Bronchial epithelial cell (primary cell): ENCODE measurements at regions not wholly inside any gene's neighbourhood (a gene's known extent, or its start where the extent isn't known, plus 50 kb on each side); places are given as distances from the start of the nearest gene placed in this dataset.

Source experiments
- DNase-seq: peaks from one replicate; pipeline ENCODE4 v3.0.0-alpha.2; 2010; ENCODE audit warnings: low read depth
- FAIRE-seq: peaks from 2 replicates; lab custom pipeline; 2011; peaks lifted over from hg19 to GRCh38; lab: Jason Lieb, UNC
- H3K27me3 ChIP-seq: 2 replicates; pipeline ENCODE4 v1.5.1; 2011; ENCODE audit warnings: low read length; ENCODE audit not compliant: control insufficient read depth, insufficient read depth
- H3K36me3 ChIP-seq: 2 replicates; pipeline ENCODE4 v1.5.1; 2011; ENCODE audit warnings: low read length; ENCODE audit not compliant: control insufficient read depth, insufficient read depth
- H3K4me3 ChIP-seq: 2 replicates; pipeline ENCODE4 v1.5.1; 2011; ENCODE audit warnings: mild to moderate bottlenecking, low read depth, low read length, control low read depth
- TF ChIP-seq, protein P1 (sequence below): IDR thresholded peaks from 2 replicates; pipeline ENCODE4 v1.5.1; 2011; ENCODE audit warnings: mild to moderate bottlenecking, moderate library complexity, low read length, control low read depth, inconsistent platforms; ENCODE audit not compliant: insufficient read depth, severe bottlenecking

DNA sequence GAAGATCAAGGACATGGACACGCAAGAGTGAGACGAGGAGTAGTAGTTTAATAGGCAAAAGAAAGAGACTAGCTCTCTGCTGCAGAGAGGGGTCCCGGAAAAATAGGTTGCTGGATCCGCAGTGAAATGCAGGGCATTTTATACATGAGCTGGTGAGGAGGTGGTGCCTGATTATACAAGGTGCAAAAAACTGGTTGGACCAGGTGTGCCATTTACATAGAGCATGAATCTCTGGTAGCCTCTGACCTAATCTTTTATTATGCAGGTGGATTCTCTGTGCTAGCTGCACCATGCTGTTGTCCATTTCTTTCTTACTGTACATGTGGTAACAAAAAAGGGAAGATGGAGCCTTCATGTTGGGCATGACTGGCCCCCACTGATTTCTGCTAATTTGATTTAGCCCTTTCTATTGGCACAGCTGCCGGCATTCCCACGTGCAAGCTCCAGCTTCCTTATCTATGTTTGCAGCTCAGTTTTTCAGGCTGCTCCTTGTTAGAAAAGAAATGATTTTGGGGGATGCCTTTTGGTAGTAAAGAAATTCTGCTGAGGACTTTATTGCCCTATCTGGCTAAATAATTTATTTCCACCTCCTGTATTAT, 548.1 kb downstream of the BRINP3 start:
- FAIRE-seq = no peak
- TF ChIP-seq, protein P1, sequence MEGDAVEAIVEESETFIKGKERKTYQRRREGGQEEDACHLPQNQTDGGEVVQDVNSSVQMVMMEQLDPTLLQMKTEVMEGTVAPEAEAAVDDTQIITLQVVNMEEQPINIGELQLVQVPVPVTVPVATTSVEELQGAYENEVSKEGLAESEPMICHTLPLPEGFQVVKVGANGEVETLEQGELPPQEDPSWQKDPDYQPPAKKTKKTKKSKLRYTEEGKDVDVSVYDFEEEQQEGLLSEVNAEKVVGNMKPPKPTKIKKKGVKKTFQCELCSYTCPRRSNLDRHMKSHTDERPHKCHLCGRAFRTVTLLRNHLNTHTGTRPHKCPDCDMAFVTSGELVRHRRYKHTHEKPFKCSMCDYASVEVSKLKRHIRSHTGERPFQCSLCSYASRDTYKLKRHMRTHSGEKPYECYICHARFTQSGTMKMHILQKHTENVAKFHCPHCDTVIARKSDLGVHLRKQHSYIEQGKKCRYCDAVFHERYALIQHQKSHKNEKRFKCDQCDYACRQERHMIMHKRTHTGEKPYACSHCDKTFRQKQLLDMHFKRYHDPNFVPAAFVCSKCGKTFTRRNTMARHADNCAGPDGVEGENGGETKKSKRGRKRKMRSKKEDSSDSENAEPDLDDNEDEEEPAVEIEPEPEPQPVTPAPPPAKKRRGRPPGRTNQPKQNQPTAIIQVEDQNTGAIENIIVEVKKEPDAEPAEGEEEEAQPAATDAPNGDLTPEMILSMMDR = no peak
- Histone ChIP-seq H3K36me3 (no peaks in the 10 kb centered on the region), H3K27me3 (no peaks in the 10 kb centered on the region), H3K4me3 (no peak overlapping the region)
- DNase-seq = no peak

DNA sequence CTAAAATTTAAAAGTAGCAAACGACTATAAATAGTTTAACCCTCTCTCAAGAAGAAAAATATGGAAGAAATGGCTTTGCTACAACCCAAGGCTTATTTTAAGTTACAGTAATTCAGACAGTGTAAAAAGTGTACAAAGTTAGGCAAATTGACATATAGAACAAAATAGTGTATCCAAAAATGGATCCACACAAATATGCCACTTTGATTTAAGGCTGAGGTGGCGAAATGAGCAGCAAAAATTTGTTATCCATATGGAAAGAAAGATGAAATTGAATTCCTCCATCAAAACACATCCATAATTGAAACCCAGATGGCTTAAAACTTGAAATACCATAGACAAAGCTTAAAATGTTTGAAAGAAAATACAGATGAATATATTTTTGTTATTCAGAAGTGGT, 540.8 kb downstream of the BRINP3 start:
- H3K36me3 ChIP-seq = no peaks in the 10 kb centered on the region
- no peak overlapping the region for H3K4me3 ChIP-seq
- H3K27me3 ChIP-seq = no peaks in the 10 kb centered on the region
- TF ChIP-seq, protein P1 = no peak
- FAIRE-seq (no peak), DNase-seq (no peak)

DNA sequence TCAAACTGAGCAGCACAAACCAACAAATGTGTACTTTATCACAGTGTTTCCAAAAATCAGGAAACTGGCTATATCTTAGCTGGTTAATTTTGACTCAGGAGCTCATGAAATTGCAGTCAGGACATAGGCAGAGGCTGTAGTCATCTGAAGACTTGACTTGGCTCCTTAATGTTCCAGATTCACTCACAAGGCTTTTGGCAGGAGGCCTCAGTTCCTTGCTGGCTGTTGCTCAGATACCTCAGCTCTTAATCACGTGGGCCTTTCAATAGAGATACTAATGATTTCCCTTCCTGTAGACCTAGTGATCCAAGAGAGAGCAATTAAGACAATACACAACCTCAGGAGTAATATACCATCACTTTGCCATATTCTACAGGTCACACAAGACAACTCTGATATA, 537.7 kb downstream of the BRINP3 start:
- FAIRE-seq = no peak
- TF ChIP-seq, protein P1 = no peak
- no peaks in the 10 kb centered on the region for H3K27me3 ChIP-seq
- peak; percentile 2 for DNase-seq
- H3K4me3 ChIP-seq = no peak overlapping the region
- no peaks in the 10 kb centered on the region for H3K36me3 ChIP-seq

DNA sequence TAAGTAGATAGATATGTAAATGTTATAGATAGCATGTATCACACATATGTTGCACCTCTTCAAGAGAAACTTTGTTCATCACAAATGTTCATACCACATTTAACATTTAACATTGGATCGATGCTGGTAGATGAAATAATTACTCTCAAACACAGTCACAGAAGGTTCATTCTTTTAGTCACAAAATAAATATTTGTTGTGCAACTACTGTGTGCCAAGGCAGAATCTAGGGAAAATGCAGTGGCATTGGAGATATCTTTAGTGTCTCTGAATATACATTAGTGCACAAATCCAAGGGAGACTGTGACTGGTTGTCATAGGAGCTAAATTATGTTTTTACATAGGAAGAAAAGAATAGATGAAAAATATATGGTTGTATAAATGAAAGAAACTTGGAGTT, 535.7 kb downstream of the BRINP3 start:
- Histone ChIP-seq H3K36me3 (no peaks in the 10 kb centered on the region), H3K4me3 (no peak overlapping the region), H3K27me3 (no peaks in the 10 kb centered on the region)
- FAIRE-seq (no peak), DNase-seq (no peak)
- TF ChIP-seq, protein P1 = no peak

DNA sequence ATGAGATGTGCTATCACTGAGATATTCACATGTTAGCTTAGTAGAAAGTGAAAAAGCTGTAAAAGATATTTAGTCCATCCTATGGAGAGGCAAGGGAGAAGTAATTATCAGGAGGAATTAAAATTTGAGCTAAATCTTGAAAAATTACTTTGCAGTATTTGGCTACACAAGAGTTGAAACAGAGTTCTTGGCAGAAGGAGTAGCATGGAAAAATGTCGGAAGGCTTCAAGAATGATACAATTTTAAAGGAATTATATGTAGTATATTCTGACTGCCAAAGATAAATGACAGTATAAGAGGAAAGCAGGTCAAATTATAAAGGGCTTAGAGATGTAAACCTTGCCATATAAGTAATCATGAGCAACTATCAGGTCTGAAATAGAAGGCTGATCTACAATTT, 518.9 kb downstream of the BRINP3 start:
- Histone ChIP-seq H3K27me3 (no peaks in the 10 kb centered on the region), H3K36me3 (no peaks in the 10 kb centered on the region), H3K4me3 (no peak overlapping the region)
- TF ChIP-seq, protein P1 = no peak
- DNase-seq (no peak), FAIRE-seq (no peak)

DNA sequence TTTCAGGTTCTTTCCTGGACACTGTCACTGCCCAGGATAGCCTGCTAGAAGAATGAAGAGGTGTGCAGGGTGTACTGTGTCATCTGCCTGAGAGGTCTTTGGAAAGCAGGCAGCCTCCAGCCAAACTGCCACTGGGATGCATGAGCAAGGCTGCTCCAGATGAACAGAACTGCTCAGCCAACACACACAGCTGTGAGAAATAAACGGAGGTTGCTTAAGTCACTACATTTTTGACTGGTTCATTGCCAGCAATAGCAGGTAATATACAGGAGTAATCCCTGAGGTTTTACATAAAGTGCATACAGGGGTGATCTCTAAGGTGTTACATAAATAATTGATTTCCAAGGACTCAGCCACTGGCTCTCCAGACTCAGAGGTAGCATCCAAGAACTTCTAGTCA, 516.9 kb downstream of the BRINP3 start:
- TF ChIP-seq, protein P1 = no peak
- Histone ChIP-seq H3K27me3 (no peaks in the 10 kb centered on the region), H3K4me3 (no peak overlapping the region), H3K36me3 (no peaks in the 10 kb centered on the region)
- FAIRE-seq (no peak), DNase-seq (no peak)
